Chondrocyte (in vitro differentiated cells): ENCODE measurements at regions not wholly inside any gene's neighbourhood (a gene's known extent, or its start where the extent isn't known, plus 50 kb on each side); places are given as distances from the start of the nearest gene placed in this dataset.

ENCODE experiments used
- DNase-seq: peaks from one replicate; pipeline ENCODE4 v3.0.0; 2021; ENCODE audit warnings: mixed read lengths, low spot score
- H3K27ac Mint-ChIP-seq: one replicate; pipeline ENCODE4 v1.8.0; 2021; ENCODE audit warnings: mild to moderate bottlenecking, moderate library complexity, mixed read lengths; ENCODE audit not compliant: unreplicated experiment
- H3K27me3 Mint-ChIP-seq: 2 replicates; pipeline ENCODE4 v1.8.0; 2021; ENCODE audit warnings: low read depth, mixed read lengths
- H3K36me3 Mint-ChIP-seq: 2 replicates; pipeline ENCODE4 v1.8.0; 2021; ENCODE audit warnings: low read depth, mixed read lengths
- H3K4me1 Mint-ChIP-seq: 2 replicates; pipeline ENCODE4 v1.8.0; 2021; ENCODE audit warnings: low read depth, mild to moderate bottlenecking, mixed read lengths
- H3K4me3 Mint-ChIP-seq: one replicate; pipeline ENCODE4 v1.8.0; 2021; ENCODE audit warnings: mild to moderate bottlenecking, moderate library complexity, mixed read lengths; ENCODE audit not compliant: unreplicated experiment
- H3K9me3 Mint-ChIP-seq: 2 replicates; pipeline ENCODE4 v1.8.0; 2021; ENCODE audit warnings: low read depth, mixed read lengths
- TF ChIP-seq, protein P1 (sequence below): fragments of 200-600 bp; sonication (generic); IDR thresholded peaks from 2 replicates; pipeline ENCODE4 v1.5.0; 2021; ENCODE audit warnings: antibody characterized with exemption, mild to moderate bottlenecking, moderate library complexity

GRCh38 chr5:124162767-124163532 is 583.5 kb downstream of the ZNF608 start:
- H3K4me1 Mint-ChIP-seq: peaks cover 9% of the 10 kb centered on the region
- peaks cover 2% of the 10 kb centered on the region for H3K9me3 Mint-ChIP-seq
- H3K4me3 Mint-ChIP-seq: peak overlapping the region; percentile 68
- no peaks in the 10 kb centered on the region for H3K36me3 Mint-ChIP-seq
- H3K27me3 Mint-ChIP-seq: no peaks in the 10 kb centered on the region
- TF ChIP-seq, protein P1, sequence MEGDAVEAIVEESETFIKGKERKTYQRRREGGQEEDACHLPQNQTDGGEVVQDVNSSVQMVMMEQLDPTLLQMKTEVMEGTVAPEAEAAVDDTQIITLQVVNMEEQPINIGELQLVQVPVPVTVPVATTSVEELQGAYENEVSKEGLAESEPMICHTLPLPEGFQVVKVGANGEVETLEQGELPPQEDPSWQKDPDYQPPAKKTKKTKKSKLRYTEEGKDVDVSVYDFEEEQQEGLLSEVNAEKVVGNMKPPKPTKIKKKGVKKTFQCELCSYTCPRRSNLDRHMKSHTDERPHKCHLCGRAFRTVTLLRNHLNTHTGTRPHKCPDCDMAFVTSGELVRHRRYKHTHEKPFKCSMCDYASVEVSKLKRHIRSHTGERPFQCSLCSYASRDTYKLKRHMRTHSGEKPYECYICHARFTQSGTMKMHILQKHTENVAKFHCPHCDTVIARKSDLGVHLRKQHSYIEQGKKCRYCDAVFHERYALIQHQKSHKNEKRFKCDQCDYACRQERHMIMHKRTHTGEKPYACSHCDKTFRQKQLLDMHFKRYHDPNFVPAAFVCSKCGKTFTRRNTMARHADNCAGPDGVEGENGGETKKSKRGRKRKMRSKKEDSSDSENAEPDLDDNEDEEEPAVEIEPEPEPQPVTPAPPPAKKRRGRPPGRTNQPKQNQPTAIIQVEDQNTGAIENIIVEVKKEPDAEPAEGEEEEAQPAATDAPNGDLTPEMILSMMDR: no peak
- no peak for DNase-seq
- peak overlapping the region; percentile 77 for H3K27ac Mint-ChIP-seq

GRCh38 chr5:124161266-124161665 is 585.2 kb downstream of the ZNF608 start:
- no peak overlapping the region for H3K27ac Mint-ChIP-seq
- TF ChIP-seq, protein P1: no peak
- no peak for DNase-seq
- peaks cover 5% of the 10 kb centered on the region for H3K9me3 Mint-ChIP-seq
- peaks cover 18% of the 10 kb centered on the region for H3K4me1 Mint-ChIP-seq
- no peaks in the 10 kb centered on the region for H3K36me3 Mint-ChIP-seq
- no peaks in the 10 kb centered on the region for H3K27me3 Mint-ChIP-seq
- H3K4me3 Mint-ChIP-seq: no peak overlapping the region

GRCh38 chr5:124160265-124160664 is 586.2 kb downstream of the ZNF608 start:
- H3K4me1 Mint-ChIP-seq: peaks cover 18% of the 10 kb centered on the region
- TF ChIP-seq, protein P1: no peak

GRCh38 chr5:124157320-124157719 is 589.1 kb downstream of the ZNF608 start:
- no peaks in the 10 kb centered on the region for H3K27me3 Mint-ChIP-seq

More at GRCh38 chr5:124160265-124160664, 586.2 kb downstream of the ZNF608 start:
- Mint-ChIP-seq H3K36me3 (peaks cover 3% of the 10 kb centered on the region), H3K4me3 (no peak overlapping the region), H3K9me3 (peaks cover 11% of the 10 kb centered on the region), H3K27me3 (no peaks in the 10 kb centered on the region), H3K27ac (no peak overlapping the region)
- DNase-seq: no peak

DNA sequence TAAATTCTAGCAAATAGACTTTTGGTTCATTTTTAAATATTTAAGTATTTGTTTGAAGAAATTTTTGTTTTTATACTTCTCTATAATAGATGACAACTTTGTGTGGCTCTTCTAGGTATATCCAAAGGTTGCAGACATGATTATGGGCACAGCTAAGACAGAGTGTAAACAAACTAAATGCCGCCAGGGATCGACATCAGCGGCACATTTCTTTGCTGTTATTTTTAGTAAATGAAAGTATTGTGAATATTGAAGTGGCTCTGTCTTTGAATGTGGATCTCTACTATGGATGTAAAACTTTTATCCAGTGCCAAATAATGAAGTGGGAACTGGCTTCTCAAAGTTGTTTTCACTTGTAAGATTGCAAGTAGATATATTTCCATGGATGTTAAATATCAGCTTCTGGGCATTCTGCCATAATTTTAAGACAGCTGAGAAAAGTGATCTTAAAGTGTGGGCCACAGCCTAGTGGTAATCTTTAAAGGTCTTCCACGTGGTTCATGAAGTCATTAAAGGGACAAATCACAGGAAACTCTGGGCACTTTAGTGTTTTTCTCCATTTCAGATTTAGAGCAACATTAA is 589.9 kb downstream of the ZNF608 start:
- Mint-ChIP-seq H3K36me3 (peaks cover 6% of the 10 kb centered on the region), H3K4me3 (no peak overlapping the region), H3K27me3 (no peaks in the 10 kb centered on the region), H3K27ac (no peak overlapping the region), H3K4me1 (peaks cover 9% of the 10 kb centered on the region), H3K9me3 (peaks cover 22% of the 10 kb centered on the region)
- TF ChIP-seq, protein P1: no peak
- DNase-seq: no peak

More at GRCh38 chr5:124157320-124157719, 589.1 kb downstream of the ZNF608 start:
- Mint-ChIP-seq H3K4me1 (peaks cover 9% of the 10 kb centered on the region), H3K9me3 (peaks cover 22% of the 10 kb centered on the region), H3K4me3 (no peak overlapping the region), H3K36me3 (peaks cover 6% of the 10 kb centered on the region), H3K27ac (no peak overlapping the region)
- TF ChIP-seq, protein P1: no peak
- no peak for DNase-seq
